Activated T-cell treated with anti-CD3 and anti-CD28 coated beads, Interleukin-2, amount 50 U/mL, for 4 hours (primary cell): ENCODE measurements at regions not wholly inside any gene's neighbourhood (a gene's known extent, or its start where the extent isn't known, plus 50 kb on each side); places are given as distances from the start of the nearest gene placed in this dataset.

Experiments used
- ATAC-seq, 2 donors: fragments of 200-7000 bp; cut with Tn5 transposase; one replicate each; pipeline ENCODE4 v1.10.0; 2021
- DNase-seq: peaks from one replicate; pipeline ENCODE4 v3.0.0-alpha.2; 2020
- H3K27me3 Mint-ChIP-seq: one replicate; pipeline ENCODE4 v1.8.0; 2021; ENCODE audit warnings: low read depth, mixed read lengths
- H3K36me3 Mint-ChIP-seq: one replicate; pipeline ENCODE4 v1.8.0; 2022; ENCODE audit warnings: mixed read lengths; ENCODE audit not compliant: insufficient read depth
- H3K4me1 Mint-ChIP-seq: one replicate; pipeline ENCODE4 v1.8.0; 2021; ENCODE audit warnings: low read depth, mixed read lengths
- H3K4me3 Mint-ChIP-seq: one replicate; pipeline ENCODE4 v1.8.0; 2021; ENCODE audit warnings: mild to moderate bottlenecking, moderate library complexity, mixed read lengths
- H3K9me3 Mint-ChIP-seq: one replicate; pipeline ENCODE4 v1.8.0; 2021; ENCODE audit warnings: mixed read lengths

GRCh38 chr6:92723390-92723931 lies 695.9 kb downstream of the EPHA7 start:
- Mint-ChIP-seq H3K9me3 (peaks cover 7% of the 10 kb centered on the region), H3K4me1 (no peaks in the 10 kb centered on the region), H3K36me3 (no peaks in the 10 kb centered on the region), H3K27me3 (no peaks in the 10 kb centered on the region), H3K4me3 (no peak overlapping the region)
- ATAC-seq (peak in 1 of 2 donors; percentile 25), DNase-seq (no peak)

GRCh38 chr6:92719773-92720172 lies 699.6 kb downstream of the EPHA7 start:
- Mint-ChIP-seq H3K4me1 (no peaks in the 10 kb centered on the region), H3K27me3 (no peaks in the 10 kb centered on the region), H3K9me3 (peaks cover 16% of the 10 kb centered on the region), H3K4me3 (no peak overlapping the region), H3K36me3 (no peaks in the 10 kb centered on the region)
- no peak for DNase-seq
- no peak for ATAC-seq

- no peaks in the 10 kb centered on the region for H3K36me3 Mint-ChIP-seq
These were observed 702.7 kb downstream of the EPHA7 start for GRCh38 chr6:92716638-92717037.

GRCh38 chr6:92715991-92716390 lies 703.4 kb downstream of the EPHA7 start:
- ATAC-seq (no peak), DNase-seq (no peak)
- Mint-ChIP-seq H3K27me3 (no peaks in the 10 kb centered on the region), H3K9me3 (peaks cover 12% of the 10 kb centered on the region), H3K4me3 (no peak overlapping the region), H3K4me1 (no peaks in the 10 kb centered on the region), H3K36me3 (no peaks in the 10 kb centered on the region)

More at GRCh38 chr6:92716638-92717037, 702.7 kb downstream of the EPHA7 start:
- DNase-seq = no peak
- Mint-ChIP-seq H3K27me3 (no peaks in the 10 kb centered on the region), H3K4me1 (no peaks in the 10 kb centered on the region), H3K4me3 (no peak overlapping the region), H3K9me3 (peaks cover 12% of the 10 kb centered on the region)
- no peak for ATAC-seq

- DNase-seq (no peak), ATAC-seq (no peak)
- no peaks in the 10 kb centered on the region for H3K4me1 Mint-ChIP-seq
- H3K27me3 Mint-ChIP-seq = no peaks in the 10 kb centered on the region
- no peaks in the 10 kb centered on the region for H3K36me3 Mint-ChIP-seq
- H3K9me3 Mint-ChIP-seq = peaks cover 12% of the 10 kb centered on the region
- H3K4me3 Mint-ChIP-seq = no peak overlapping the region
These were observed 705.0 kb downstream of the EPHA7 start for GRCh38 chr6:92714346-92714745.

- Mint-ChIP-seq H3K4me1 (no peaks in the 10 kb centered on the region), H3K27me3 (no peaks in the 10 kb centered on the region), H3K4me3 (no peak overlapping the region), H3K9me3 (peaks cover 2% of the 10 kb centered on the region), H3K36me3 (no peaks in the 10 kb centered on the region)
- ATAC-seq (no peak), DNase-seq (no peak)
These were observed 709.3 kb downstream of the EPHA7 start for GRCh38 chr6:92710048-92710447.

GRCh38 chr6:92708945-92709344 lies 710.4 kb downstream of the EPHA7 start:
- Mint-ChIP-seq H3K9me3 (peaks cover 5% of the 10 kb centered on the region), H3K4me3 (no peak overlapping the region), H3K36me3 (no peaks in the 10 kb centered on the region), H3K27me3 (no peaks in the 10 kb centered on the region), H3K4me1 (no peaks in the 10 kb centered on the region)
- ATAC-seq = no peak
- DNase-seq = no peak

- Mint-ChIP-seq H3K27me3 (no peaks in the 10 kb centered on the region), H3K4me1 (no peaks in the 10 kb centered on the region), H3K4me3 (no peak overlapping the region), H3K36me3 (no peaks in the 10 kb centered on the region), H3K9me3 (peaks cover 5% of the 10 kb centered on the region)
- ATAC-seq (no peak), DNase-seq (no peak)
These were observed 711.1 kb downstream of the EPHA7 start for GRCh38 chr6:92708270-92708669.

GRCh38 chr6:92706976-92707375 lies 712.4 kb downstream of the EPHA7 start:
- H3K27me3 Mint-ChIP-seq = no peaks in the 10 kb centered on the region
- H3K4me1 Mint-ChIP-seq = no peaks in the 10 kb centered on the region

GRCh38 chr6:92701425-92702096 lies 717.8 kb downstream of the EPHA7 start:
- ATAC-seq = peak in 1 of 2 donors; percentile 43
- no peak for DNase-seq
- no peaks in the 10 kb centered on the region for H3K36me3 Mint-ChIP-seq
- H3K27me3 Mint-ChIP-seq = no peaks in the 10 kb centered on the region
- no peak overlapping the region for H3K4me3 Mint-ChIP-seq
- H3K9me3 Mint-ChIP-seq = peaks cover 8% of the 10 kb centered on the region
- H3K4me1 Mint-ChIP-seq = no peaks in the 10 kb centered on the region

More at GRCh38 chr6:92706976-92707375, 712.4 kb downstream of the EPHA7 start:
- Mint-ChIP-seq H3K4me3 (no peak overlapping the region), H3K9me3 (peaks cover 5% of the 10 kb centered on the region), H3K36me3 (no peaks in the 10 kb centered on the region)
- ATAC-seq (no peak), DNase-seq (no peak)

- peaks cover 8% of the 10 kb centered on the region for H3K9me3 Mint-ChIP-seq
- H3K27me3 Mint-ChIP-seq = no peaks in the 10 kb centered on the region
- no peaks in the 10 kb centered on the region for H3K36me3 Mint-ChIP-seq
- ATAC-seq (no peak), DNase-seq (no peak)
- no peak overlapping the region for H3K4me3 Mint-ChIP-seq
- H3K4me1 Mint-ChIP-seq = no peaks in the 10 kb centered on the region
These were observed 718.9 kb downstream of the EPHA7 start for GRCh38 chr6:92700411-92700810.

- H3K4me3 Mint-ChIP-seq = no peak overlapping the region
- no peaks in the 10 kb centered on the region for H3K27me3 Mint-ChIP-seq
- DNase-seq (no peak), ATAC-seq (no peak)
- H3K9me3 Mint-ChIP-seq = peaks cover 4% of the 10 kb centered on the region
- no peaks in the 10 kb centered on the region for H3K4me1 Mint-ChIP-seq
- H3K36me3 Mint-ChIP-seq = no peaks in the 10 kb centered on the region
These were observed 728.3 kb downstream of the EPHA7 start for GRCh38 chr6:92690997-92691599.

- DNase-seq = no peak
- Mint-ChIP-seq H3K27me3 (no peaks in the 10 kb centered on the region), H3K4me3 (no peak overlapping the region), H3K36me3 (no peaks in the 10 kb centered on the region), H3K4me1 (no peaks in the 10 kb centered on the region), H3K9me3 (peaks cover 4% of the 10 kb centered on the region)
- no peak for ATAC-seq
These were observed 731.0 kb downstream of the EPHA7 start for GRCh38 chr6:92688342-92688741.

- no peaks in the 10 kb centered on the region for H3K36me3 Mint-ChIP-seq
- no peaks in the 10 kb centered on the region for H3K27me3 Mint-ChIP-seq
- H3K9me3 Mint-ChIP-seq = peaks cover 4% of the 10 kb centered on the region
- DNase-seq = no peak
- H3K4me1 Mint-ChIP-seq = no peaks in the 10 kb centered on the region
- no peak overlapping the region for H3K4me3 Mint-ChIP-seq
- ATAC-seq = no peak
These were observed 732.1 kb downstream of the EPHA7 start for GRCh38 chr6:92687278-92687677.

- no peak for ATAC-seq
- H3K4me1 Mint-ChIP-seq = no peaks in the 10 kb centered on the region
- H3K9me3 Mint-ChIP-seq = peaks cover 7% of the 10 kb centered on the region
These were observed 735.0 kb downstream of the EPHA7 start for GRCh38 chr6:92684386-92684785.

More at GRCh38 chr6:92684386-92684785, 735.0 kb downstream of the EPHA7 start:
- Mint-ChIP-seq H3K4me3 (no peak overlapping the region), H3K27me3 (no peaks in the 10 kb centered on the region), H3K36me3 (no peaks in the 10 kb centered on the region)
- DNase-seq = no peak
